HG03060 (cell line): ENCODE measurements at regions not wholly inside any gene's neighbourhood (a gene's known extent, or its start where the extent isn't known, plus 50 kb on each side); places are given as distances from the start of the nearest gene placed in this dataset.
A peak's percentile ranks its signal among the peaks of the same experiment; 100 is the strongest.

Experiments used
- ATAC-seq: cut with Tn5 transposase; IDR thresholded peaks from one replicate; pipeline ENCODE4 v1.9.1; 2021; ENCODE audit warnings: low read depth, moderate number of reproducible peaks; ENCODE audit not compliant: unreplicated experiment

DNA sequence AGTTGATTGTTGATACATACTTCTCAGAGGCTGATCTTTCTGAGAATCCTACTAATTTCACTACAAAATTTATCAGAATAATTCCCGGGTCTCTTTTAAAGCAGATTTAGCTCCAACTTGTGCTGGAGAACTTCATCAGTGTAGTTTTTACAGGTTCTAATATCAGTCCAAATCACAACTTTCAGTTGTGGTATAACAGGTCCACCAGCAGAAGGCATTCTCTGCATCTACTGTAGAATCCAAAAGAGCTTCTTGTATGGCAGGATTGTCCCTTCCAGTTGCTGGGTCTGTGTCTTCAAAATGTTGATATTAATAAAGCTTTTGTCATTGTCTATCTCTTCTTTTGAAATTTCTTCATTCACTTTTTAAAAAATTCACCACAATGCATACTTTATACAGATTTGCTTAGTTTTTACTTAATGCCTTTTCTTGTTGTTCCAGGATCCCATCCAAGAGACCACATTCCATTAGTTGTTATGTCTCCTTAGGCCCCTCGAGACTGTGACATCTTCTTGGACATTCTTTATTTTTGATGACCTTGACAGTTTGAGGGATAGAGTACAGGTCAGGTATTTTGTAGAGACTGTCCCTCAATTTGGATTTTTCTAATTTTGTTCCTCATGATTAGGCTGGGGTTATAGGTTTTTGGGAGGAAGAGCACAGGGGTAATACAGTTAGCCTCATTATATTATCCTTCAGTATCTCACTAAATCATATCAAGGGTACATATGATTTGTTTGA lies 490.5 kb upstream of the MEX3C start:
- ATAC-seq: no peak

GRCh38 chr18:51692612-51693011 lies 495.1 kb upstream of the MEX3C start:
- no peak for ATAC-seq

- peak; percentile 55 for ATAC-seq
These were observed 513.9 kb upstream of the MEX3C start for GRCh38 chr18:51711298-51711889.

DNA sequence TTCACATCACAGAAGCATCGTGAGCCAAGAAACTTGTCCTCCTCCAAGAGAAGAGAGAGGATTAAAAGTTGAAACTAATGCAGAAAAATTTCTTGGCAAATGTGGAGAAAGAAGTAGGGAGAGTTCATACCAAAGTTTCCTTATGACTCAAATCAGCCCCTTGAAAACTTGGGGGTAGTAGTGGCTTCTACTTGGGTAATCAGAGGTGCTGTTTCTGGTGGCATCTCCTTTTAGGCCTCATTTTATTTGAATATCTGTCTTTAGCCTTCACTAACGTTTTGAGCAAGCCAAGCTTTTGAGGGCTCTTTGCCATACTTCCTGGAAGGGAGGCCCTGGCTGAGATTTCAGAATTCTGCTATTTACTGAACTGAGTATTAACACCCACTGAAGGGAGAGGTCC lies 515.3 kb upstream of the MEX3C start:
- ATAC-seq: no peak

- peak; percentile 50 for ATAC-seq
These were observed 518.8 kb upstream of the MEX3C start for GRCh38 chr18:51716277-51716676.

DNA sequence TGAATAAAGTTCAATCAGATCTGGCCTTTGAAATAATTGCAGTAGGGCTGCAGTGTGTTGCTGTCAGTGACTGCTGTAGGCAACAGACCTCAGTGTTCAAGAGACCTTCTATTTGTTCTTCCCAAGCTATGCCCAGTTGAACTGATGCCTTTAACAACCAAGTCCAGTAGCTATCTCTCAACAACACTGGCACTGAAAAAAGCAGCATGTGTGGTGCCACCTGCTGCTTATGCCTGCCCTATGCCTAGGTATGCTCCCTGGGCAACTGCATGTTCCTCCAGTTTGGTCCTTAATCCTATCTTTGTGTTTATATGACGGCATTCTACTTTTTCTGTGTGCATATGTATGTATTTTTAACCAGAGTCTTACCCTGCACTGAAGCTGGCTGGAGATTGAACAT lies 523.9 kb upstream of the MEX3C start:
- ATAC-seq: no peak

DNA sequence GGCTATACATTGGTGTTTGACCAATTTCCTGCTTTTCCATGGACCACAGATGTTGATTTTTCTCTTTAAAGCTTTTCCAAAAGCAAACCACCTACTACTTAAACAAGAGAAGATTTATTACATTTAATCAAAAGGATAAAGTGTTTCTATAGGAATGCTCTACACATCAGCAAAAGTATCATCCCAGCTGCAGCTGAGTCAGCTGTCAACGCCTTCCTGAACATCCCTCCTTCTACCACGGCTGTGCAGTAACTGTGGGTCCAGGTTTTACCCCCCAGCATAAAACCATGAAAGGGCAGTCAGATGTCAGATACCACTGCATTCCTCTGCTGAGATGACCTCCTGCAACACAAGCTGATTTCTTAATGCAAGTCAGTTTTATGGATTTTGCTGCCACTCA lies 524.5 kb upstream of the MEX3C start:
- no peak for ATAC-seq

DNA sequence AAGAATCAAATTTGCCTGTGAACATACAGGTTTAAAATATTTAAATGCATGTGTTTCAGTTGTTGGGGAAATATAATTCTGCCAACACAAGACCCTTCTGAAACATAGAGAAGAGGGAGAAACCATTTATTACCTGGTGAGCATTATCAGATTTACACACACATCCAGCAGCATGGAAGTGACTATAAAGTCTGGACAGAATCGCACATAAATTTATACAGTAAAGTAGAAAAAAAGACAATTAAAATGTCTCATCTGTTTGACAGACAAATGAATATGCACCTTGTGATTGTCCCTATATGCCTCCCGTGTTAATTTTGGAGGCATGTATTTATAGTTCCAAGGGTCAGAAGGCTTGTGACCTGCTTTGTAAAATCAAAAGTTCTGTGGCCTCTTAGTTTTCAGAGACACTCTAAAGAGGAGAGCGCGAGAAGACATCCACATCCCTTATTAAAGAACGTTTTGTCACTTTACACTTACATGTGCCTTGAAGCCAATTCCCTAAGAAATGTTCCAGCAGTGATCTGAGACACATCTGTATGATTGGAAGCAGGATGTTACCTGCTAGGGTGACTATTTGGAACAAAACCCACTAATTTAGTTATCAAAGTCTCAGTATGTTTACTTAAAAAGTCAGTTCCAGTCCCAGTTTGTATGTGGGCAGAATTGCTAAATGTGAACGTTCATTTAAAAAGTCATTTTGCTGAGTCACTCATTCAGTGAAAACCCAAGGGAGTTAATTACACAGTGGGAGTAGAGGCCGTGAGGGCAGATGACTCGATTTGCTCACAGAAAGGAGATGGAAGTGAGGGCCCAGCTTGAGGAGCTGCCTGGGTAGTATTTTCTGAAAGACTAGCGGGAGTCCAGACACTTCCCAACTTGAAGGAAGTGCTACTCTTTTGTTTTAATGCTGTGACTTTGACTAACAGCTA lies 527.6 kb upstream of the MEX3C start:
- no peak for ATAC-seq

- no peak for ATAC-seq
These were observed 529.1 kb upstream of the MEX3C start for GRCh38 chr18:51726614-51727013.

DNA sequence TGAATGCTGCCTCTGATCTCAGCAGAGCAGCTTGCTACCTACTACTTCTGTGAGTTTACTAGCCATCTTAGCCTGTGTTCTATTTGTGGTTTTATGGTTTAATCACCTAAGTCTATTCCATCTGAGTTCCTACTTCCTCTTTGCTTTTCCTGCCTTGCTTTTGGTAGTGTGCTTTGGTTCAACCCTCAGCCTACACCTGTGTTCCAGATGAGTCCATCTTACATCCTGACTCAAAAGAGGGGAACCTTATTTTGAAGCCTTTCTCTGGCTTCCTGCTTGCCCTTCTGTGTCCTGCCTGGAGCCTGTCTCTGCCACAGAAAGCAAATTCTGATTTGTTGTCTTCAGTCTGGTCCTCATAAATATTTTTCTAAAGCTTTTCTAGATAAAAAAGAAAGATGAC lies 530.3 kb upstream of the MEX3C start:
- peak; percentile 52 for ATAC-seq

DNA sequence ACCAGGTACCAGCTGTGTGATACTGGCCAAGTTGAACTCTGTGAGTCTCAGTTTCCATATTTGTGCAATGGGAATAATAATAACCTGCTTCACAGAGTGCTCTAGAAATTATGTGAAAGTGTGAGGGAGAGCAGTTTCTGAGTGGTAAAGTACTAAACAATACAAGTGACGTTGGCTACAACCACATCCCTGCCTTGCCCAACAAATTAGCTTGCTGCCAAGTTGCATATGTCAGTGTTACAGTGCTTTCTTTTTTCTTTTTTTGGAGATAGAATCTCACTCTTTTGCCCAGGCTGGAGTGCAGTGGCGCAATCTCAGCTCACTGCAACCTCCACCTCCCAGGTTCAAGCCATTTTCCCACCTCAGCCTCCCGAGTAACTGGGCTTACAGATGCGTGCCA lies 533.6 kb upstream of the MEX3C start:
- no peak for ATAC-seq

- ATAC-seq: no peak
These were observed 537.1 kb upstream of the MEX3C start for GRCh38 chr18:51734576-51734975.

- peak; percentile 89 for ATAC-seq
These were observed 541.7 kb upstream of the MEX3C start for GRCh38 chr18:51739044-51739666.

- peak; percentile 63 for ATAC-seq
These were observed 554.4 kb upstream of the MEX3C start for GRCh38 chr18:51751901-51752300.

DNA sequence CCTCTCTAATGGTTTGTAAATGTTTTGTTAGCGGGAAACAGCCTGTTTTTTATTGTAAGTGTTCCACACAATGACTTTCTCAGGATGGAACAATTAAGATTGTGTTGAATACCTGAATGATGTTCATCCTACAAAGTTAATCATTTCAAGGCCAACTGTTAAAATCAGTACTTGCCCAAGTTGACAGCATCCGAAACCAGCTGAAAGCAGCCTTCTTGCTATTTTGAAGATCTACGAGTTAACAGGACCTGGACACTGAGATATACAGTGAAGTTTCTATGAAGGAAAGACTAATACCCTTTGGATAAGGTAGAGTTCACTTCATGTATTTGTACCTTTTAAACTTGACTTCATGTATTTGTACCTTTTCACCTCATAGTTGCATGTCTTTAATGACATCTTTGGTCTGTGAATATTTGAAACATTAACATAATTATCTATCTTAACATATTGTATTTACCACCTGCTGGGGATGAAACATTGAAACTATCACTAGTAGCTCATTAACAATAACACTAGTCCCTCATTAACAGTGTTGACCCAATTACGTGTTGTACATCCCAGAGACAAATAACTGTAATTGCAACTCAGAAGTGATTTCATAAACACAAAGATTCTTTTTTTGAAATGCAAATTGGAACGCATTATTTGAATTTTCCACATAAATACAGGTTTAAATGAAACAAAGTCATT lies 556.0 kb upstream of the MEX3C start:
- ATAC-seq: no peak

- ATAC-seq: no peak
These were observed 557.1 kb upstream of the MEX3C start for GRCh38 chr18:51754566-51754965.

GRCh38 chr18:51757255-51757924 lies 559.9 kb upstream of the MEX3C start:
- no peak for ATAC-seq

DNA sequence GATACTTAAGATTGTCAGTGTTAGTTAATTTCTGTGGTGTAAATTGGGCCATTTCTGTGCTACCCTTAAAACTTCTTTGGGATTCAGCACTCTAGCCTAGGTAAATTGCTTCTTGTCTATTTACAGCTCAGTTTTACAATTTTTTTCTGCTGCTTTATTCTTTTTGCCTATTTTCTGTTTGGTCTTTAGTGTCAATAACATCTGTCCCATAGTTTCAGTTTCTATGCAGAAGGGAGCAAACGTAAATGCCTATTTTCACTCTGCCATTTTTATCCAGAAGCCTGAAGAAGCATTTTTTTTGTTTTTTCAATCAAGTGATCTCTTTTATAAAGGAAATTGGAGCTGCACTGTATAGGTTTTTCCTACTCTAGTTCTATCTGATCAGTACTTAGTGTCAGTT lies 564.9 kb upstream of the MEX3C start:
- no peak for ATAC-seq

- no peak for ATAC-seq
These were observed 568.3 kb upstream of the MEX3C start for GRCh38 chr18:51765606-51766360.
